ENCODE measurements at regions not wholly inside any gene's neighbourhood (a gene's known extent, or its start where the extent isn't known, plus 50 kb on each side); places are given as distances from the start of the nearest gene placed in this dataset.

DNA sequence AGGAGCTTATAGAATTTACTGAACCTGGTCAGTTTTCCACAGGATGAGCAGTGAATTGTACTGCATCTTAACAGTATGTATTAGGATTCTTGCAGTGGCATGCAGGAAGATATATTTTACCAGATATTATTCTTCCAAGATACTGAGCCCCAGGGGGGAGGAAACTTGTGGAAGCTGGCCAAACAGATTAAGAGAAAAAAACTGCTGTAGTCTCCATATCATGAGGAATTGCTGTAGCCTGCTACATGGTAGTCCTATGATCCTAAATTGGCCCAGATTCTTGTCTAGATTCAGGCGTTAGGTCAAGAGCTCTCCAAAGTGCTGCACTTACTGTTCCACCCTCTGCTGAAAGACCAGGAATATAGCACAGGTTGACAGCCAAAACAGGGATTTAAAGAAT is 275.5 kb upstream of the TAS2R1 start:
- TF ChIP-seq CTCF (IDR thresholded peaks at IDR 0.05), result no peak
- no peak for TF ChIP-seq POLR2A (IDR thresholded peaks at IDR 0.05)

Data from right lobe of liver (tissue), 4 donors.